CD4-positive, alpha-beta T cell treated with Interleukin-4 for 1 hour (primary cell): ENCODE measurements at regions not wholly inside any gene's neighbourhood (a gene's known extent, or its start where the extent isn't known, plus 50 kb on each side); places are given as distances from the start of the nearest gene placed in this dataset.
"Not testable (repeated sequence)": the region's sequence is repeated elsewhere in the genome, so short reads cannot be mapped to it uniquely, and the experiment has no call there.

ENCODE experiments used
- DNase-seq, 2 donors: peaks; one replicate each; pipeline ENCODE4 v3.0.0-alpha.2; 2020 to 2022

- no peak for DNase-seq
Observed at GRCh38 chr5:13470975-13471374, 473.5 kb downstream of the DNAH5 start.

- no peak for DNase-seq
Observed at GRCh38 chr5:13470263-13470662, 474.2 kb downstream of the DNAH5 start.

GRCh38 chr5:13464532-13465193, 479.8 kb downstream of the DNAH5 start:
- no peak for DNase-seq

DNA sequence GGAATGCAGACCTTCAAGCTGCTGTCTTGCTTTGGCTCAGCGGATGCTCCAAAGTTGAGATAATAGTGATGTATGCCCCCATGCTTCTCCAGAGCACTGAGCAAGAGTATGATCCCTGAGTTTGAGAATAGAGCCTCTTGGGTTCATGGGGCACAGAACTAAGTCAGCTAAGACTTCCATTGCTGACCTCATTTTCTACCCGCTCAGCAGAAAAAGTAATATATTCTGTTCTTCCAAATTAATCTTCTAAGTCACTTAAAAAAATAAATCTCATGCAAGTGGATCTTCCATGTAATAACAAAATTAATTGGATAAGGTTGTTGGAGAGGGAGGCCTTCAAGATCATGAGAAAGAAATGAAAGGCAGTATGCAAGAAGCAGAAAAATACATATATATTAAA, 483.9 kb downstream of the DNAH5 start:
- no peak for DNase-seq

DNA sequence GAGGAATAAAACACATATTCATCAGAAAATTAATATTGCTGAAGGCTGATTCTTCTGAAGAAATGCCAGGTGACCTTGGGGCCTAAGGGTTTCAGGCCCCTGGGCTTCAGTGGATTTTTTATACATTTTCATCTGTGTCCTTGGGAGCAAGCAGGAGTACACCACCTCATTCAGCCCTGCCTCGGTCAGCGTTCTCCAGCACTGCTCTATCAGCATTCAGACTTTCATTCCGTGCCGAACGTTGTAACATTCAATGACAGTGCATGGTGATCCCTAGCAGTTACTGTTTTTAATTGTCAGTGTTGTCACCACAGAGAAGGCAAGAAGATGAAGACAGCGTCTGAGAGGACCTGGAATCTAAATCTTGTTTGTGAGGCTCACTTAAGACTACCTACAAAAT, 490.4 kb downstream of the DNAH5 start:
- DNase-seq: no peak

GRCh38 chr5:13448843-13449242, 495.6 kb downstream of the DNAH5 start:
- no peak for DNase-seq

DNA sequence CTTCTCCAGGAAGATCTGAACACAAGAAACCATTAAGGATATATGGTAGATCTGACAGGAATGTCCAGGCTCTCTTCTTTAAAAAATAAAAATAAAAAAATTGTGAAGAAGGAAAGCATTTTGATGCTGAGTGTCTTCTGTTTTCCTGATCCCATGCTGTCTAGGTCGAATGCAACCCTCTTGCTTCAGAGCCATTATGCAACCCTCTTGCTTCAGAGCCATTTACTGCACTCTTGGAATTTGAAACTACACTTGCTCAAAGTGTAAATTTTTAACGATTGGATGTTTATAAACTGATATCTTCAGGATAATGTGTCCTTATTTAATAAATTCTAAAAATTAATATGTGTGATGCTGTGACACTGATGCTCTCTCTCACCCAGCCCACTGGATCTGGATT, 505.1 kb downstream of the DNAH5 start:
- no peak for DNase-seq

GRCh38 chr5:13427827-13428557, 516.5 kb downstream of the DNAH5 start:
- DNase-seq: no peak

DNA sequence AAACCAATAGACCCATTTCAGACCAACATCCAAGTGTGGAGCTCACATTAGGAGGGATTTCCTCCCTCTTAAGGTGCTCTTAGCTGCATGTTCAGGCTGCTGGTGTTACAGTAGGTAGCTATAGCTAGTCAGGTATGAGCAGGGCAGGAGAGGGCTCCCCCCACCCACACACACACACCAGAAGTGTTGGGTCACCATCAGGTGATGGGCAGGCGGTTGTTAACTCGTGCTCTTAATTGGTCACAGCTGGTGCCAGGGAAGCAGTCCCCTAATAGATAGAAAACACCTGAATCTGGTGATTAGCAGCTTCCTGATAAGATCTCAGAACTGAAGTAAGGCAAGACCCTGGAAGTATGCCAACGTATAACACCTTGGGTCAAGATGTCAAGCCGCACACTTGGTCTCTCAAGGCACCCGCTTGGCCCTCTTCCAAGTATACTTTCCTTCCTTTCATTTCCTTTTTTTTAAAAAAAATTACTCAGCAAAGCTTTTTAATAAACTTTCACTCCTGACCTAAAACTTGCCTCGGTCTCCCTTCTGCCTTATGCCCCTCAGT, 532.4 kb downstream of the DNAH5 start:
- no peak for DNase-seq

DNA sequence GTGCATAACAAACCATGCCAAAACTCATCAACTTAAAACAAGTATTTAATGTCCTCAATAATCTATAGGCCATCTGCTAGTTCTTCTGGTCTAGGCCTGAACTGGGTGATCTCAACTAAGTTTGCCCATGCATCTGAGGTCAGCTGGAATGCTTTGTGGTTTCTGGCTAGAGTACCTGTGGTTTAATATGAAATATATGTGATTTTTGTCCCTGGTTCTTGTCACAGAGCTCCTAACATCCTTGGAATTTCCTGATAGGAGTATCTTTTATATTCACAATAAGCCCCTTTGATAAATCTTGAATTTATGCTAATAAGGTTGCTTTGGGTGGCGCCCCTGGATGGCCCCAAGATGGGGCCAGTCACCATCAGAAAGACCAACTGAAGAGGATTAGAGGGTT, 535.9 kb downstream of the DNAH5 start:
- DNase-seq: no peak

- DNase-seq: no peak
Observed at GRCh38 chr5:13403351-13403750, 541.1 kb downstream of the DNAH5 start.

DNA sequence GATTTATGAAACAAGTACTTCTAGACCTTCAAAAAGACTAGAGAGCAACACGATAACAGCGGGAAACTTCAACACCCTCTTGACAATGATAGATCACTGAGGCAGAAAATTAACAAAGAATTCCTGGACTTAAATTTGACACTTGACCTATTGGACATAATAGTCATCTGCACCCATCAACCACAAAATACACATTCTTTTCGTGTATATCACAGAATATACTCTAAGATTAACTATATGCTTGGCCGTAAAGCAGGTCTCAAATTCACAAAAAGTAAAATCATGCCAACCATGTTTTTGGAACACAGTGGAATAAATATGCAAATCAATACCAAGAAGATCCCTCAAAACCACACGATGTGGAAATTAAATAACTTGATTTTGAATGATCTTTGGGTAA, 559.4 kb downstream of the DNAH5 start:
- DNase-seq: no peak

GRCh38 chr5:13382232-13382631, 562.3 kb downstream of the DNAH5 start:
- DNase-seq: no peak

- DNase-seq: no peak
Observed at GRCh38 chr5:13378091-13378490, 566.4 kb downstream of the DNAH5 start.

GRCh38 chr5:13359344-13359743, 585.1 kb downstream of the DNAH5 start:
- no peak for DNase-seq

GRCh38 chr5:13358342-13358741, 586.1 kb downstream of the DNAH5 start:
- DNase-seq: no peak

DNA sequence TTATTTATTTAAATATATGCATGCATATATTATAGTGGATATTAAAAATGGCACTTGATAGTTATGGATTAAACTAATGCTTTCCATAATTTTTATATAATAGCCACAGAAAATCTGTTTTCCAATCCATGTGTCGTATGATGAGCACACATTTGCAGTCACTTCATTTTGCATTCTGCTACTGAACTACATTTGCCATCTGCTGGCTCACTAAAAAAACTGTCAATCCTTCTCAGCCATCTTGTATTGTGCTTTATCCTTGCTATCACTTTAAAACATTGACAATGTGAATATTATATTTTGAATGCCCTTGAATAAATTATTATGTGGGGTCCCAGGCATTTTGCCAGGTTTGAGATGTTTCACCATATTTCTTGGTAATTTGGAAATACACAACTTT, 586.6 kb downstream of the DNAH5 start:
- no peak for DNase-seq

GRCh38 chr5:13356226-13356625, 588.3 kb downstream of the DNAH5 start:
- DNase-seq: no peak

DNA sequence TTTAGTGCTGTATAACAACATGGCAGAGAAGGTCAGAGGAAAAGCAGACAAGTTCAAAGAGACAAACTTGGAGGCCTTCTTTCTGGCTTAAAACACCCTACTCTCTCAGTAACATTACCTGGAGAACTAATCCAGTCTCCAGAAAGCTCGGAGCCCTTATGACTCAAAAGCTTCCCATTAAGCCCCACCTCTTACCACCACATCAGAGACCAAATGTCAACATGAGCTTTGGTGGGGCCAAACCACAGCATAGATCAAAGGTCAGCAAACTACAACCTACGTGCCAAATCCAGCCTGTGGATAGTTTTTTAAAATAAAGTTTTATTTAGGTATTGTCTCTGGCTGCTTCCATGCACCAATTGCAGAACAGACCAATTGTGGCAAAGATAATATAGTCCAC, 589.9 kb downstream of the DNAH5 start:
- DNase-seq: no peak

DNA sequence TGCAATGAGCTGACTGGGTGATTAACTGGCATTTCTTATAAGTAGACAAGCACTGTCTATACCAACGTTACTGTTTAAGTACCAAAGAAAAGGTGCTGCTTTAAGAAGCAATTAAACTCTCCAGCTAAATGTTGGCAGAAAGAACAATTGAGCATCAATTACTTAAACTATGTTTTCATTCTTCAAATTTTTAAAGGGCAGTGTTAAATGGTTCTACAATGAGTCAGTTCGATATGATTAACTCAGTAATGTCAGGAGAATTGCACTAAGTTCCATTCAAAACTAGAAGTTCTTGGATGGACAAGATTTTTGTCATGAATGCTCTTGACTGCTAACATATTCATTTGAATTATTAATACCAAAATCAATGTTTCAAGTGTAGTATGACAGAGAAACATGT, 593.7 kb downstream of the DNAH5 start:
- no peak for DNase-seq

DNA sequence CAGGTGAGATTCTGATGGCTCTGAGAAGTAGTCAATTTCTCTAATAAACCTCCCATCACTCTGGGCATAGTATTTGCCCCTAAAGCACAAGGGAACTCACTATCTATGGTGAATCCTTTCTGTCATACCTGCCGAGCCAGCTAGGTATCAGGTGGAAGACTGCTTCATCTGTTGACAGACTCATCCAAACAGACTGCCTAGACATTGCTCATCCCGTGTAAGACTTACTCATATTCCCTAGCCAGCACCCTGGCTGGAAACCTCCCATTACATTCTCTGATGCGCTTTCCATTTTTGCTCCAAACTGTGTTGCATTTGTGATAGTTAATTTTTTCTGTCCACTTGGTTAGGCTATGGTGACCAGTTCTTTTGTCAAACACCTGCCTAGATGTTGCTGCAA, 595.9 kb downstream of the DNAH5 start:
- DNase-seq: no peak

DNA sequence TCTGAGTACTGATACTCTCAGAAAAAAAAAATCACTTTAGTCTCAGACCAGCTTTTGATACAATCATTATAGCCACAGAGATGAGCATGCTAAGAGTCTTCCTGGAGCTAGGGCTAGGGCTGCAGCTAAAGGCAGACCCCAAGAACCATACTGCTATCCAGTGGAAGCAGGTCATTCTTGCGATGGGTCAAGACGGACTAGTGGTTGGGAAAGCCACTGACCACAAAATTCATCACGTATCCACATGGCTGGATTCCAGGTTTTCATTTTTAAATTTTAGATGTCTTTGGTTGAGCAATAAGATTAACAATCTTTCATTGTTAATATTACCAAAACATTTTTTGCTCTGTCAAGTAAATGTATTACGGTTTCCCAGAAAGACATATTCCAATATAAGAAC, 598.1 kb downstream of the DNAH5 start:
- no peak for DNase-seq

DNA sequence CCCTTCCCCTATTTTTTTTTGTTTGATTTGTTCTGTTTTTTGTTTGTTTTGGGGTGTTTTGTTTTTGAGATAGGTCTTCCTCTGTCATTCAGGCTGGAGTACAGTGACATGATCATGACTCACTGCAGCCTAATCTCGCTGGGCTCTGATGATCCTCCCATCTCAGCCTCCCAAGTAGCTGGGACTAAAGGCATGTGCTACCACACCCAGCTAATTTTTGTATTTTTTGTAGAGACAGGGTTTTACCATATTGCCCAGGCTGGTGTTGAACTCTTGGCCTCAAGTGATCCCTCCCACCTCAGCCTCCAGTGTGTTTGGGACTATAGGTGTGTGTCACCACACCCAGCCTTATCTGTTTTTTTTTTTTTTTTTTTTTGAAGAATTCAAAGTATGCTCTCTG, 605.4 kb downstream of the DNAH5 start:
- DNase-seq: no peak

GRCh38 chr5:13335026-13335425, 609.5 kb downstream of the DNAH5 start:
- DNase-seq: not testable (repeated sequence)

DNA sequence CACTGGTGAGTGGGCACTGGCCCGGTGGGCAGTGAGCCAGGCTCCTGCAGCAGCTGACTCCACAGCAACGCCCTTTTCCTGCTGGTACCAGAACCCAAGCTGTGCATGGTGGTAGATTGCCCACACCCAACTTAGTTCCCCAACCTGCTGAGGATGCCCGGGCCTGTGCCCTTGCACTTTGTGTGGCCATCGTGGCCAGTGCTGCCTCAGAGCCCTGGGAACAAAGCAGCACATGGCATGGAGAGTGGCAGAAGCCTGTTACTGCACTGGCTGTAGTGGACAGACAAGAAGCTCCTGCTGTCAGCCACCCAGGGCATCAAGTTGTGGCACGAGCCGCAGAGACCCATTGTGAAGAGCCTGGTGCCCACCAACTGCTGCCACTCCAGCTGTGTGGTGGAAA, 612.9 kb downstream of the DNAH5 start:
- DNase-seq: no peak
